Mesenchymal stem cell (in vitro differentiated cells and primary cell): ENCODE measurements at regions not wholly inside any gene's neighbourhood (a gene's known extent, or its start where the extent isn't known, plus 50 kb on each side); places are given as distances from the start of the nearest gene placed in this dataset.
"Not testable (repeated sequence)": the region's sequence is repeated elsewhere in the genome, so short reads cannot be mapped to it uniquely, and the experiment has no call there.

Source experiments
- DNase-seq: peaks from one replicate; pipeline ENCODE4 v3.0.0-alpha.2; 2013
- H2AFZ ChIP-seq: one replicate; pipeline ENCODE4 v1.6.1; 2013; ENCODE audit warnings: low read depth, mild to moderate bottlenecking, control low read depth, inconsistent platforms, low read length, moderate library complexity
- H2AK5ac ChIP-seq: 2 replicates; pipeline ENCODE4 v1.6.1; 2013; ENCODE audit warnings: low read length, moderate library complexity, mild to moderate bottlenecking, inconsistent platforms; ENCODE audit not compliant: severe bottlenecking
- H2BK120ac ChIP-seq: one replicate; pipeline ENCODE4 v1.6.1; 2013; ENCODE audit warnings: low read depth, mild to moderate bottlenecking, inconsistent platforms, low read length, moderate library complexity
- H2BK12ac ChIP-seq, 2 experiments: one replicate each; pipeline ENCODE4 v1.6.1; 2013; ENCODE audit warnings: inconsistent platforms in 2 of 2, low read length in 2 of 2, mild to moderate bottlenecking in 2 of 2, moderate library complexity in 2 of 2, control low read depth in 1 of 2
- H2BK15ac ChIP-seq: one replicate; pipeline ENCODE4 v1.6.1; 2013; ENCODE audit warnings: mild to moderate bottlenecking, low read depth, inconsistent platforms; ENCODE audit not compliant: poor library complexity, severe bottlenecking
- H2BK5ac ChIP-seq: 2 replicates; pipeline ENCODE4 v1.6.1; 2013; ENCODE audit warnings: low read depth, mild to moderate bottlenecking, low read length, control low read depth, inconsistent platforms; ENCODE audit not compliant: poor library complexity, severe bottlenecking
- H3K14ac ChIP-seq, 2 experiments: one replicate each; pipeline ENCODE4 v1.6.1; 2013; ENCODE audit warnings: inconsistent platforms in 2 of 2, low read length in 2 of 2, control low read depth in 1 of 2, mild to moderate bottlenecking in 1 of 2, moderate library complexity in 1 of 2
- H3K18ac ChIP-seq, 2 experiments: one replicate each; pipeline ENCODE4 v1.6.1; 2013; ENCODE audit warnings: inconsistent platforms in 2 of 2, low read length in 2 of 2, control low read depth in 1 of 2, low read depth in 1 of 2, mild to moderate bottlenecking in 1 of 2
- H3K23ac ChIP-seq, 2 experiments: one replicate each; pipeline ENCODE4 v1.6.1; 2013; ENCODE audit warnings: inconsistent platforms in 2 of 2, low read length in 2 of 2, mild to moderate bottlenecking in 2 of 2, moderate library complexity in 2 of 2, control low read depth in 1 of 2
- H3K27ac ChIP-seq: 2 replicates; pipeline ENCODE4 v1.5.1; 2013; ENCODE audit warnings: mild to moderate bottlenecking, moderate library complexity, low read length, control low read depth, inconsistent platforms; ENCODE audit not compliant: poor library complexity, severe bottlenecking
- H3K27me3 ChIP-seq, 2 experiments: 2 replicates each; pipeline versions ENCODE4 v1.6.1 to v1.7.0; 2013; ENCODE audit warnings: low read length in 2 of 2, mild to moderate bottlenecking in 2 of 2, moderate library complexity in 2 of 2, control low read depth in 1 of 2, inconsistent platforms in 1 of 2; ENCODE audit not compliant: control insufficient read depth in 1 of 2, insufficient read depth in 1 of 2
- H3K36me3 ChIP-seq, 2 experiments: 2 replicates each; pipeline versions ENCODE4 v1.6.1 to v1.7.0; 2013; ENCODE audit warnings: low read length in 2 of 2, control low read depth in 1 of 2, inconsistent platforms in 1 of 2, low read depth in 1 of 2, mild to moderate bottlenecking in 1 of 2; ENCODE audit not compliant: insufficient read depth in 2 of 2, control insufficient read depth in 1 of 2
- H3K4ac ChIP-seq, 2 experiments: one replicate each; pipeline ENCODE4 v1.6.1; 2013; ENCODE audit warnings: inconsistent platforms in 2 of 2, low read length in 2 of 2, mild to moderate bottlenecking in 2 of 2, moderate library complexity in 2 of 2, control low read depth in 1 of 2, low read depth in 1 of 2
- H3K4me1 ChIP-seq: 2 replicates; pipeline ENCODE4 v1.6.1; 2013; ENCODE audit warnings: low read depth, low read length, control low read depth; ENCODE audit not compliant: control insufficient read depth, insufficient read depth
- H3K4me2 ChIP-seq: 2 replicates; pipeline ENCODE4 v1.6.1; 2013; ENCODE audit warnings: low read length, mild to moderate bottlenecking, inconsistent platforms; ENCODE audit not compliant: poor library complexity, severe bottlenecking
- H3K4me3 ChIP-seq, 2 experiments: 2 replicates each; pipeline versions ENCODE4 v1.5.1 to v1.7.0; 2013; ENCODE audit warnings: low read length in 2 of 2, mild to moderate bottlenecking in 2 of 2, control low read depth in 1 of 2, low read depth in 1 of 2; ENCODE audit not compliant: insufficient read depth in 1 of 2
- H3K79me1 ChIP-seq: replicated peaks from 2 replicates; pipeline ENCODE4 v1.6.1; 2013; ENCODE audit warnings: mild to moderate bottlenecking, control low read depth, low read length, inconsistent platforms; ENCODE audit not compliant: poor library complexity, severe bottlenecking
- H3K9ac ChIP-seq: 2 replicates; pipeline ENCODE4 v1.7.0; 2013; ENCODE audit warnings: mild to moderate bottlenecking, low read length, moderate library complexity
- H3K9me3 ChIP-seq: 2 replicates; pipeline ENCODE4 v1.7.0; 2013; ENCODE audit warnings: mild to moderate bottlenecking, low read length; ENCODE audit not compliant: control insufficient read depth
- H4K8ac ChIP-seq: one replicate; pipeline ENCODE4 v1.6.1; 2013; ENCODE audit warnings: inconsistent platforms, mild to moderate bottlenecking, low read length, moderate library complexity
- H4K91ac ChIP-seq: one replicate; pipeline ENCODE4 v1.6.1; 2013; ENCODE audit warnings: mild to moderate bottlenecking, low read length, inconsistent platforms
- WGBS: methylation state at CpG from one replicate; pipeline ENCODE4 v1.1.7; 2013; ENCODE audit warnings: mixed read lengths; 5-methylcytosine and 5-hydroxymethylcytosine counted together

DNA sequence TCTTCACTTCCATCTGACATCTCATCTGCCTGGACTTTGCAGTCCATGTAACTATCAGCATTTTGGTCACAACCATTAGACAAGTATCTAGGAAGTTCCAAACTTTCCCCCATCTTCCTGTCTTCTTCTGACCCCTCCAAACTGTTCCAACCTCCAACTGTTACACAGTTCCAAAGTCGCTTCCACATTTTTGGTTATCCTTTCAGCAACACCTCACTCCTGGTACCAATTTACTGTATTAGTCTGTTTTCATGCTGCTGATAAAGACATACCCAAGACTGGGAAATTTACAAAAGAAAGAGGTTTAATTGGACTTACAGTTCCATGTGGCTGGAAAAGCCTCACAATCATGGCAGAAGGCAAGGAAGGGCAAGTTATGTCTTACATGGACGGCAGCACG is 143.4 kb upstream of the OR4E1 start:
- WGBS = 72% methylated on average over 3 of the region's 3 CpGs
- H3K9me3 ChIP-seq = not testable (repeated sequence)

GRCh38 chr14:21807975-21808374 is 134.4 kb upstream of the OR4E1 start:
- no peak overlapping the region for H3K9ac ChIP-seq
- H3K4me3 ChIP-seq = no peak overlapping the region
- H3K36me3 ChIP-seq = no peaks in the 10 kb centered on the region
- H3K14ac ChIP-seq = no peak overlapping the region
- H3K4me2 ChIP-seq = no peak overlapping the region
- WGBS = 88% methylated on average over 13 of the region's 13 CpGs
- no peak overlapping the region for H3K27ac ChIP-seq
- H2BK120ac ChIP-seq = no peak overlapping the region
- H2BK12ac ChIP-seq = no peak overlapping the region
- no peaks in the 10 kb centered on the region for H3K27me3 ChIP-seq
- no peak overlapping the region for H4K91ac ChIP-seq
- no peak overlapping the region for H2AK5ac ChIP-seq
- H2BK15ac ChIP-seq = no peak overlapping the region
- no peak overlapping the region for H2BK5ac ChIP-seq
- H3K18ac ChIP-seq = no peak overlapping the region
- DNase-seq = no peak
- no peaks in the 10 kb centered on the region for H3K79me1 ChIP-seq
- H3K9me3 ChIP-seq = no peaks in the 10 kb centered on the region
- H2AFZ ChIP-seq = no peak overlapping the region
- H3K23ac ChIP-seq = no peak overlapping the region
- no peak overlapping the region for H3K4ac ChIP-seq
- H3K4me1 ChIP-seq = no peaks in the 10 kb centered on the region
- H4K8ac ChIP-seq = no peak overlapping the region

More for the DNA sequence above, 143.4 kb upstream of the OR4E1 start:
- not testable (repeated sequence) for H3K9ac ChIP-seq, H3K36me3 ChIP-seq, H2AK5ac ChIP-seq, H2BK12ac ChIP-seq, H3K4me3 ChIP-seq, H2BK120ac ChIP-seq, H3K27me3 ChIP-seq, H2AFZ ChIP-seq, H3K27ac ChIP-seq, H4K91ac ChIP-seq, H3K4ac ChIP-seq, H3K23ac ChIP-seq, DNase-seq, H2BK5ac ChIP-seq, H3K79me1 ChIP-seq, H2BK15ac ChIP-seq, H3K18ac ChIP-seq, H4K8ac ChIP-seq, H3K4me1 ChIP-seq, H3K4me2 ChIP-seq, H3K14ac ChIP-seq

DNA sequence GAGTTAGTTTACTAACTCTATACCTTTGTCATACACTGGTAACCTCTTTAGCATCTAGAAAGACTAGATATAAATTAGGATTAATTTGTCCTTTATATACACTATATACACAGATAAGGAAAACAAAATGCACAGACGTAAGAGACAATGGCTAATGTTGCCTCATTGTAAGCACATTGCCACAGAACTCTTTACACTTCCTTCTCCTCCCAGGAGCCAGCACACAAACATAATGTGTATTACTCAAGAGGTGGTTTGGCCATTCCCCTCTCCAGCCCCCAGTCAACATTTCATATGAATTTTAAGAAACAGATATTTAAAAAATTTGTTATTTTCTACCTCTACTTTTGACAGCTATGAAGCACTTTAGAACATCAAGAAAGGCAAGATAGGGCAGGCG is 131.4 kb upstream of the OR4E1 start:
- 87% methylated on average over 2 of the region's 2 CpGs for WGBS

GRCh38 chr14:21802441-21802840 is 128.8 kb upstream of the OR4E1 start:
- Histone ChIP-seq H4K8ac (no peak overlapping the region), H3K27ac (no peak overlapping the region), H2BK120ac (no peak overlapping the region), H3K36me3 (no peaks in the 10 kb centered on the region), H3K4ac (no peak overlapping the region), H3K4me1 (no peaks in the 10 kb centered on the region), H2AK5ac (no peak overlapping the region), H3K23ac (no peak overlapping the region), H3K9ac (no peak overlapping the region), H3K9me3 (no peaks in the 10 kb centered on the region), H2BK5ac (no peak overlapping the region), H2AFZ (no peak overlapping the region), H4K91ac (no peak overlapping the region), H2BK12ac (no peak overlapping the region), H3K4me3 (no peak overlapping the region), H3K14ac (no peak overlapping the region), H3K79me1 (no peaks in the 10 kb centered on the region), H2BK15ac (no peak overlapping the region), H3K18ac (no peak overlapping the region), H3K27me3 (no peaks in the 10 kb centered on the region), H3K4me2 (no peak overlapping the region)
- no peak for DNase-seq
- no CpG with 5 or more reads among the region's 1 CpG for WGBS

More for the DNA sequence above, 131.4 kb upstream of the OR4E1 start:
- Histone ChIP-seq H3K9me3 (no peaks in the 10 kb centered on the region), H2AFZ (no peak overlapping the region), H3K4me3 (no peak overlapping the region), H3K27ac (no peak overlapping the region), H2AK5ac (no peak overlapping the region), H4K8ac (no peak overlapping the region), H2BK12ac (no peak overlapping the region), H3K79me1 (no peaks in the 10 kb centered on the region), H3K23ac (no peak overlapping the region), H3K18ac (no peak overlapping the region), H3K4ac (no peak overlapping the region), H3K4me2 (no peak overlapping the region), H2BK120ac (no peak overlapping the region), H2BK5ac (no peak overlapping the region), H4K91ac (no peak overlapping the region), H2BK15ac (no peak overlapping the region), H3K27me3 (no peaks in the 10 kb centered on the region), H3K36me3 (no peaks in the 10 kb centered on the region), H3K9ac (no peak overlapping the region), H3K4me1 (no peaks in the 10 kb centered on the region), H3K14ac (no peak overlapping the region)
- no peak for DNase-seq
